B cell (primary cell): ENCODE measurements at regions not wholly inside any gene's neighbourhood (a gene's known extent, or its start where the extent isn't known, plus 50 kb on each side); places are given as distances from the start of the nearest gene placed in this dataset.

Source experiments
- EZH2 ChIP-seq: IDR thresholded peaks from 2 replicates; pipeline ENCODE4 v1.6.1; 2012; ENCODE audit warnings: borderline replicate concordance, low read depth, mild to moderate bottlenecking, moderate library complexity, low read length; ENCODE audit not compliant: insufficient read depth, poor library complexity, severe bottlenecking
- TF ChIP-seq, protein P1 (sequence below): fragments of 200-600 bp; IDR thresholded peaks from one replicate; pipeline ENCODE4 v1.8.0; 2022; ENCODE audit warnings: antibody characterized with exemption, mild to moderate bottlenecking

DNA sequence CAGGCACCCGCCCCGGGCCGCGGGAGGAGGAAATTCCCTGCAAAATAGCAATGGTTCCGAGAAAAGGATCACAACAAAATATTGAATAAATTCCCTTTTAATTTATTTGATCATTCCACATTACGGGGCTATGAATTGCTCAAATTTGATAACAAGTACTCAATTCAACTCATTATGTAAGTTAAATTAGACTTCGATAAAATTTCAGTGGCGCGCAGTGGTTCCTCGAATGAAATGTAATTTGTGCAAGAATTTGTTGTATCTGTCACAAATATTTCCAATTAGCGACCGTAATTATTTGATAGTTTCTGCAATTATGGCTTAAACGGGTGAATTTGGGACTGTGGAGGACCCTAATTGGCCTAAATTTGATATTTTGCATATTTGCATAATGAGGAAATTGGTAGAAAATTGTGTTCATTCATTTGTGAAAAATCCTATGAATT lies 76.0 kb upstream of the TBCA start:
- TF ChIP-seq, protein P1, sequence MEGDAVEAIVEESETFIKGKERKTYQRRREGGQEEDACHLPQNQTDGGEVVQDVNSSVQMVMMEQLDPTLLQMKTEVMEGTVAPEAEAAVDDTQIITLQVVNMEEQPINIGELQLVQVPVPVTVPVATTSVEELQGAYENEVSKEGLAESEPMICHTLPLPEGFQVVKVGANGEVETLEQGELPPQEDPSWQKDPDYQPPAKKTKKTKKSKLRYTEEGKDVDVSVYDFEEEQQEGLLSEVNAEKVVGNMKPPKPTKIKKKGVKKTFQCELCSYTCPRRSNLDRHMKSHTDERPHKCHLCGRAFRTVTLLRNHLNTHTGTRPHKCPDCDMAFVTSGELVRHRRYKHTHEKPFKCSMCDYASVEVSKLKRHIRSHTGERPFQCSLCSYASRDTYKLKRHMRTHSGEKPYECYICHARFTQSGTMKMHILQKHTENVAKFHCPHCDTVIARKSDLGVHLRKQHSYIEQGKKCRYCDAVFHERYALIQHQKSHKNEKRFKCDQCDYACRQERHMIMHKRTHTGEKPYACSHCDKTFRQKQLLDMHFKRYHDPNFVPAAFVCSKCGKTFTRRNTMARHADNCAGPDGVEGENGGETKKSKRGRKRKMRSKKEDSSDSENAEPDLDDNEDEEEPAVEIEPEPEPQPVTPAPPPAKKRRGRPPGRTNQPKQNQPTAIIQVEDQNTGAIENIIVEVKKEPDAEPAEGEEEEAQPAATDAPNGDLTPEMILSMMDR: no peak
- TF ChIP-seq EZH2: no peak
